Cardiac septum (tissue), 1 donor: ENCODE measurements at regions not wholly inside any gene's neighbourhood (a gene's known extent, or its start where the extent isn't known, plus 50 kb on each side); places are given as distances from the start of the nearest gene placed in this dataset.

Experiments used
- DNase-seq: peaks from one replicate; pipeline ENCODE4 v3.0.0-alpha.2; 2020; ENCODE audit warnings: low spot score
- intact Hi-C: fragments of 100-400 bp; cut with DNase I; formaldehyde crosslinking; loops from one replicate; pipeline ENCODE4 v1.14.0; 2022
- donor health status: DM: no; HTN: no; CAD: no.

DNA sequence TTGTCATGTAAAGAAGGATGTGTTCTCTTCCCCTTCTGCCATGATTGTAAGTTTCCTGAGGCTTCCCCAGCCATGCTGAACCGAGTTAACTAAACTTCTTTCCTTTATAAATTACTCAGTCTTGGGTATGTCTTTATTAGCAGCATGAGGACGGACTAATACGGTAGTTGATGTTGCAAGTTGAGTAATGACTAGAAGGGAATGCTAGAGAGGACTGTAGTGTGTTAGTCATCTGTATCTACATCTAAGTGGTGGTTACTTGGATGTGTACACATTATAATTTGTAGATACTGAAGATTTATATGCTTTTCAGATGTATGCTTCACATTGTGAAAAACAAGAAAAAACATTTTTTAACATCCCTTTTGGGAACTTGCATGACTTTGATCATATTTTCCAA, 244.6 kb downstream of the POLR1F start:
- intact Hi-C loops: no loop called here
- no peak for DNase-seq

DNA sequence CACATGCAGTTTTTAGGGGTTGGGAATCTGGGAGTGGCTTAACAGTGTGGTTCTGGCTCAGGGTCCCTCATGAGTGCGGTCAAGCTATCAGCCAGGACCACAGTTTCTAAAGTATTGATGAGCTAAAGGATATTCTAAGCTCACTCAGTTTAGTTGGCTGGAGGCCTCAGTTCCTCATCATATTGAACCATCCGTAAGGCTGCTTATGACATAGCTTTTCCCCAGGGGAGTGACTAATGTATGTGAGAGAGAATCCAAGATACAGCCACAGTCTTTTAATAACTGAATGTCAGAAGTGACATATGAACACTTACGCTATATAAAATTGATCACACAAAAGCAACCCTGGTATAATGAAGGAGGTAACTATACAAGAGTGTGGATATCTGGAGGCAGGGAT, 245.3 kb downstream of the POLR1F start:
- DNase-seq: no peak
- intact Hi-C loops: no loop called here

DNA sequence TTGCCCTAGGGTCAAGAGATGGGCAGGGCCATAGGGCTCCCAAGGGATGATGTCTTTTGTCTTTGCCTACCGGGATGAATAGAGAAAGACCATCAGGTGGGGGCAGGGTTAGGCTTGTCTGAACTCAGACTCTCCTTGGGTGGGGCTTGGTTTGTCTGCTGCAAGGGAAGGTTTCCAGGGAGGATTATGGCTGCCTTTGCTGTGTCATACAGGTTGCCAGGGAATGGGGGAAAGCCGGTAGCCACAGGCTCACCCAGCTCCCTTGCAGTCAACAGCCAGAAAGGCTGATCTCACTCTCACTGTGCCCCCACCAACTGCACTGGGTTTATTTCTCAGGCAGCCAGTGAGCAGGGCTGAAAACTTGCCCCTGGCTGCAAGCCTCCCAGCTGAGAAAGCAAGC, 253.2 kb downstream of the POLR1F start:
- intact Hi-C loops: no loop called here
- no peak for DNase-seq

DNA sequence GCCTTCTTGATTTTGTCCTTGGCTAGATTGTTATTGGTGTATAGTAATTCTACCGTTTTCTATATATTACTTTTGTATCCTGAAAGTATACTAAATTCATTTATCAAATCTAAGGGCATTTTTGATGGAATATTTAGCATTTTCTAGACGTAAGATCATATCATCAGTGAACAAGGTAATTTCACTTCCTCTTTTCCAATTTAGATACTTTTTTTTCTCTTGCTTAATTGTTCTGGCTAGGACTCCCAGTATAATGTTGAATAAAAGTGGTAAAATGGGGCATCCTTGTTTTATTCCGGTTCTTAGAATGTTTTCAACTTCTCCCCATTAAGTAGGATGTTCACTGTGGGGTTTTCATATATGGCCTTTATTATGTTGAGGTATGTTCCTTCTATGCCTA, 260.7 kb downstream of the POLR1F start:
- intact Hi-C loops: no loop called here
- no peak for DNase-seq

DNA sequence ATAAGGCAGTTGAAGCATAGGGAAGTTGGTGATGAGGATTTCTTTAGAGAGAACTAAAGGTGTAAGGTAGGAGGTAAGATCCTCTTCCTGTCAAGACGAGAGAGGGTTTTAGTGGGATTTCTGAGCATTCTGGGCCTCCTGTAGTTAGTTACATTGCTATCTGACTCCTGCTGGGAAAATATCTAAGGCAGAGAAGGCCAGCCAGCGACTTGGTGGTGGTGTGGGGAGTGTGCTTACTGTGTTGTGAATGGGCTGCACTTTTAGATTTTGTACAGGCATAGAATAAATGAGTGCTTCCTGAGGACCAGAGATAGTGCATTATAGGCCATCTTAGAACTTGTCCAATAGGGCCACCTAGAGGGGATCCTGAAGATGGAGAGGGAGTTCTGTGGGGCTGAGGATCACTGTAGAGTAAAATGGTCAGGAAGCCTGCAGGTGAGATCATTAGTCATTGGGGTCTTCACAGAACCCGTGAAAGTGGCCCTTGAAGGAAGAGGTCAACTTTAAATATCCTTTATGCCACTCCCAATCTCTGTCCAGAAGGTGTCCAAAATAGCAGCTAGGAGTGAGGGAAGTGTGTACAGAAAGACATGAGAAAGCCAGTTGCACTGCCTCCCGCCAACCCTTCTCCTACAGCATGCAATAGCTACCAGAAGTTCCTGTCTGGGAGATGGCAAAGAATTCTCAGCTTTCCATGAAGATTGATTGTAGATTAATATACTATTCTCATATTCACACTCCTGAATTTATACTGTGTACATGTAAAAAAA, 266.6 kb downstream of the POLR1F start:
- no peak for DNase-seq
- intact Hi-C loops: no loop called here

DNA sequence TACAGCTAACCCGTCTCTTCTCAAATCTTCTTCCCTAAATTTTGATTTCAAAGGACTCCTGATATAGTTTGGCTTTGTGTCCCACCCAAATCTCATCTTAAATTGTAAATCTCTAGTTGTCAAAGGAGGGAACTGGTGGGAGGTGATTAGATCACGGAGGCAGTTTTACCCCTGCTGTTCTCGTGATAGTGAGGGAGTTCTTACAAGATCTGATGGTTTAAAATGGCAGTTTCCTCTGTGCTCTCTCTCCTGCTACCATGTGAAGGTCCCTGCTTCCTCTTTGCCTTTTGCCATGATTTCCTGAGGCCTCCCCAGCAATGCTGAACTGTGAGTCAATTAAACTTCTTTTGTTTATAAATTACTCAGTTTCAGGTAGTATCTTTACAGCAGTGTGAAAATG, 269.3 kb downstream of the POLR1F start:
- intact Hi-C loops: no loop called here
- DNase-seq: no peak

DNA sequence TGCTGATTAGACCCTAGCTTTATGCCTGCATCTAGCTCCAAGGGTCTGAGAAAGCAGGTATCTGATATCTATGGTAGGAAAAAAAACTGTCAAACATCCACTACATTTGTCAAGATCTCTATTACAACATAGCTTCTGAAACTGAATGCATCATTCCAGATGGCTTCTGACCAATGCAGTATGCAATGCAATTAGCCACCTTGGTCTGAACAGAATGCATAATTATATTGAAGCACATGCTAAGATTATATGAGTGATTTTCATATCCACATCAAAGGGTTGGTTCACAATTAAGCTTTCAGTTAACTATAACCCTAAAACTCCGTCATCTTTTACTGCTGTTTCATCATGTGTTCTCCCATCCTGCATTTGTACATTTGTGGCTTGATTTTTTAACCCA, 271.4 kb downstream of the POLR1F start:
- no peak for DNase-seq
- intact Hi-C loops: no loop called here

DNA sequence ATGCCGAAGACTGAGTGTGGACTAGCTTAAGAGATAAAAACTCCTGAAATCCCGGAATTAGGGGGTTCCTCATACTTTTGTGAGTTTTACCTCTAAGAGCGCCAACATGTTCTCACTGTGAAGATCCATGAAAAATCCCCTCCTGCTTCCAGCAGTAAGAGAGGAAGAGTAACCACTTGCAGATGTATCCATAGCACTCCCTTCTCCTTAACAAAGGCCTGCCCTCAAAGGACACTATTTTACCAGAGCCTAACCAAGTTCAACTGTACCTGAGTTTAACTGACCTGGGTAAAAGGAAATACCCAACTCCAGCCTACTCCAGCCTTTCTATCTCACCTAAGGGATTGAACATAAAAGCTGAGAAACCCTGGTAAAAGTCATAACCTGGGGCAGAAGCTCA, 280.9 kb downstream of the POLR1F start:
- intact Hi-C loops: no loop called here
- no peak for DNase-seq

DNA sequence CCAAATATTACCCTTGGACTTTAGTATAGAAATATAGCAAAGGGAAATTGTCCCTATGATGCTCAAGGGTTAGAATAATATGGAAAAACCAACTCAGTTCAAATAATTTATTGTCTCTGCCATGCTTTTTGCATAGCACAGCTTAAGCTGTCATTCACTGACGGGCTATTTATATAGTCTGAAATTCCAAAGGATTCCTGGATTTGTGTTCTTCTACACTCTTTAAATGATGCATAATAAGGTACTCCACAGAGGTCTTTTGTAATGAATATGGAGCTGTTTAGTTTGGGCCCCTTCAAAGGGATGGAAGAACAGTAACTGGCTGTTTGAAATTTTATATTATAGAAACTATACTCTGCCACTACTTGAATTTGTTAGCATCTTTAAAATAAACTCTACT, 276.6 kb upstream of the FERD3L start:
- no peak for DNase-seq

DNA sequence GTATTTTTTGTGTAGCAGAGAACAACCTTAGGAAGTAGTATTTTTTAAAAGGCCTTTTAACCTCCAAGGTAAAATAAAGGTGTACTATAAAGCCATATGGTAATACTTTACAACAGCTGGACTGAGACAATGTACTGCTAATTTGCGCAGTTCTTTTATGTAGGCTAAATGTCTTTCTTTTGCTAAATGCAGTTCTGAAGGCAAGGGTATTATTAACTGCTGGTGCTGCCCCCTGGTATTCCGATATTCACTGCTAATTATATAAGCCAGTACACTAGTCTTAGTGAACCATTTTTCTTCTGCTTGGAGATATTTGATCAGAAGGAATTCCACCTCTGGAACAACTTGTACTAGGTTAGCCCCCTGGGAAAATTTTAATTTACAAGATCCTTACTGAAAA, 272.0 kb upstream of the FERD3L start:
- intact Hi-C loops: no loop called here

More for the DNA sequence above, 276.6 kb upstream of the FERD3L start:
- intact Hi-C loops: no loop called here

DNA sequence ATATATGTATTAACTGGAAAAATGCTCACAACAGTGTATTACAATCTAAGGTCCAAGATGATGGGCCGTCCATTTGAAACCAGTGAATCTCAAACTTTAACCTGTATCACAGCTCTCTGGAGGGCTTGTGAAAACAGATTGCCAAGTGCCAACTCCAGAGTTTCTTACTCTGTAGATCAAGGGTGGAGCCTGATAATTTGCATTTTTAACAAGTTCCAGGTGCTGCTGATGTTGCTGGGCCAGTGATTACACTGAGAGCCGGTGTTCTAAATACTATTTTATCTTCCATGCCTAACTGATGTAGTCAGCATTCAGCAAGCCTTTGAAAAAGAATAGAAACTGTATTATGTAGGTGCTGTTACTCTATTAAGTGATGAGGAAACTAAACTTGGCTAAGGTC, 269.9 kb upstream of the FERD3L start:
- DNase-seq: no peak
- intact Hi-C loops: no loop called here

More for the DNA sequence above, 272.0 kb upstream of the FERD3L start:
- DNase-seq: no peak

DNA sequence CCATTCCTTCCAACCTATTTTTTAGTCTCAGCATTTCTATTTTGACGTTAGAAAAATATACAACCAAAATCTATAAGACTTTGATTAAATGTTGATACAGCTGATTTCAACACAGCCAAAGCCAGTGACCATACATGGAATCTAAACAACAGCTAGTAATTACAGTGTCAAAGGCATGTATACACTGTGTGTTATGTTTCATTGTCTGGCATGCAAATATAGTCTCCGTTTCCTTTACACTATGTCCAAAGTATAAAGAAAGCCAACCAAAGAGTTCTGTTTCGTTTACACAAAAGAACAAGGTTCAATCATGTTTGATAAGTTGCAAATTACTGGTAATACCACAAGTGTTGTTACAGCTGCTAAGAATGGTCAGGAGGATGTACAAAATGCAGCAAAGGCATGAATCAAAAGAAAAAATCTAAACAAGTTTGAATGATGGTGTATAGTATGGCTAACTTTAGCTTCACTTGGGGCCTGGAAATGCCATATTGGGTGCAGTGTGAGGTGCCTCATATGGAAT, 268.3 kb upstream of the FERD3L start:
- intact Hi-C loops: no loop called here
- DNase-seq: no peak

DNA sequence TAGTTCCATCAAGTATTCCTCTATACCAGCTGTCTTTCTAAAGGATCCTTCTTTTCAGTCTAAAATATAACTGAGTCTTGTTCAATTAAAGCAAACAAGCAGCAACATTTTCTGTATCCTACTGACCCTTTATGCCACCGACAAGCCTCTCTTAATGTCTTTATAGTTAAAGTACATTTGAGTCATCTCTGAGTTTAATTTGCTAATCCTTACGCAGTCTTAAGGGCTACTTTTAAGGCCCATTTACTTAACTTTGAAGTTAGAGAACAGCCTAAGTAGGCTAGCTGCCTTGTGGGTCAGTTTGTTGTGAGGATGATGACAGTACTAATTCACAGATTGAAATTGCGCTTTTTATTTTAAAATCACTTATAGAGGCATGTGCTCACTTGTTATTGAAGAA, 265.5 kb upstream of the FERD3L start:
- intact Hi-C loops: no loop called here
- DNase-seq: no peak

DNA sequence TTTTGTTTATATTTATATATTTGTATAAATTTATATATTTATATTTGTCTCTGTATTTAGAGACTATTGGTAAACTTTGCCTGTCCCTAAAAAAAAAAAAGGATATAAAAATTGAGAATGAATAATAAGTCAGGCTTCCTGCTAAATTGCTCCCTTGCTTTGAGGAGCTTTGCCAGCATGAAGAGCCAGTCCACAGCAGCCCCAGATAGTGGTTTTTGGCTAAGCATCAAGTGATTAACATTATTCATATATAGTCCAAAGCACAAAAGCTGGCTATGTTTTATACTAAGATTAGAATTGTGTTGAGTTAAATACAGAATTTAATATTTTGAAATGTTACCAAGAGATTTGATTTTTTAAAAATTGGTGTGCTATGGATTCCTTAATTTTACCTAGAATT, 264.9 kb upstream of the FERD3L start:
- intact Hi-C loops: no loop called here
- DNase-seq: no peak

DNA sequence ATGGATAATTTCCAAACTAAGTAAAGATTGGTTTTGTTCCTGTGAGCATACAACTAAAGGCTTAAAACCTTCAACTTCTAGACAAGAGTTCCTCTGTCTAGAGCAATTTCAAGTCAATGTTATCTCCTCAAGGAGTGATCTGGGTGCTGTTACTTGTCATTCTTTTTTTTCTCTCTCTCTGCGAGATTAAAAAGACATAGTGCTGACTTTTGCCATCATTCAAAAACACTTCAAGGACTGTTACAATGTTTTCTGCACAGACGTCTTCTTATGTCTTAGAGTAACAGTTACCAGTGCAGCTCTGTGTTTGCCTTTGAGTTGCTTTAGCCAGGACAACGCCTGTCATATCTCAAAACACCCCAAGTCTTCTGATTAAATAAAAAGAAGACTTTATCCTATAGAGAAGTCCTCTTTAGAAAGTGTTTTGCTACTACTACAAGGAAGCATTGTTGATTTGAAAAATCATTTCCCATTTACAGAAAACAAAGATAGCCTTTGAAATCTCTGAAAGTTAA, 263.5 kb upstream of the FERD3L start:
- no peak for DNase-seq
- intact Hi-C loops: no loop called here

DNA sequence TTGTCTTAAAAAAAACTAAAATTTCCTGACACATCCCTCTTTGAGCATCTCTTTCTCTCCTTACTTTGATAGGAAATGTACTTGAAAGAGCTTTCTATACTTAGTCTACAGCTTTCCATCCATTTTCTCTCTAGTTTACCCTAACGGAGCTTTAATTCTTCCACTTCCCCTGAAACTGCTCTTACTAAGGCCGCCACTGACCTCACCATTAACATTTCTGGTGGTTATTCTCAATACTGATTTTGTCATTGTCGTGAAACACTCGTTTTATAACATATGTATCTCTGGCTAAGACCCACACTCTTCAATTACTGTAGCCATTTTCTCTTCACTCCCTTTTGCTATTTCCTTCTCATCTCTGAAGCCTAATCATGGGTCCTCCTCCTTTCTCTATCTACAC, 262.0 kb upstream of the FERD3L start:
- intact Hi-C loops: no loop called here
- DNase-seq: no peak

DNA sequence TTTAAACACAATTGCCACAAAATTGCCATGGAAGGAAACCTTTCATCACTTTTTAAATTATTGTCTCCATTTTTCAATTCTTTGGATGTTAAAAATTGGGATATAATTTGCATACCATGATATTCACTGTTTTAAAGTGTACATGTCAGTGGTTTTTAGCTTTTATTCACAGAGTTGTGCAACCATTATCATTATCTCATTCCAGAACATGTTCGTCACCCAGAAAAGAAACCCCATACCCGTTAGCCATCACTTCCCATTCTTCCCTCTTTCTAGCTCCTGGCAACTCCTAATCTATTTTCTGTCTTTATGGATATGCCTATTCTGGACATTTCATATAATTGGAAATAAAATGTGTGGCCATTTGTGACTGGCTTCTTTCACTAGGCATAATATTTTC, 260.3 kb upstream of the FERD3L start:
- DNase-seq: no peak
- intact Hi-C loops: no loop called here

DNA sequence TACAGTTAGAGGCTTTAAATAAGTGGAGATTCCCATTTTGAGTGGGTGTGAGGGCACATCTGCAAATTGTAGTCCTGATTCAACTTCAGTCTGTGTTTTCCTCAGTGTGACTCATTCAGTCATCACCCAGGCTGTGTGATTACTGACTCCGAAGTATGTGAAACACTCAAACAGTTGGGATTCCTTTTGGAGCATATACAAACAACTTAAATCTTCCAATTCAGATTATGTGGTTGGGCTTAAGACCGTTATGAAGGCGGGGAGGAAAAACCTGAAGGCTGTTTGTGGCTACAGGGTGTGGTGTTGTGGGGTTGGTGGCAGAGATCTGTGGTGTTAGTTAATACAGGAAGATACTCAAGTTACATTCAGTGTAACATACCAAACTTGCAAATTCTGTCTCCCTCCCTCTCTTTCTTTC, 259.7 kb upstream of the FERD3L start:
- intact Hi-C loops: no loop called here
- no peak for DNase-seq

DNA sequence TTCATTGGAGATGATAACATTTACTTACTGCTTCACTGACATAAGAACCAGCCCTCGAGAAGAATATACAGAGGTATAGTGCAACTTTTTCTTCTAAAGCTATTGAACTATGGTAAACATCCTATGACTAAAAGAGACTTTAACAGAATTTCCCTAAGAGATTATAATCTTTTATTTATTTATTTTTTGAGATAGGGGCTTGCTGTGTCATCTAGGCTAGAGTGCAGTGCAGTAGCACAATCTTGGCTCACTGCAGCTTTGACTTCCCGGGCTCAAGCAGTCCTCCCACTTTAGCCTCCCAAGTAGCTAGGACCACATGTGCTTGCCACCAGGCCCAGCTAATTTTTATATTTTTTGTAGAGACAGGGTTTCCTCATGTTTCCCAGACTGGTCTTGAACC, 258.5 kb upstream of the FERD3L start:
- DNase-seq: no peak
- intact Hi-C loops: no loop called here

DNA sequence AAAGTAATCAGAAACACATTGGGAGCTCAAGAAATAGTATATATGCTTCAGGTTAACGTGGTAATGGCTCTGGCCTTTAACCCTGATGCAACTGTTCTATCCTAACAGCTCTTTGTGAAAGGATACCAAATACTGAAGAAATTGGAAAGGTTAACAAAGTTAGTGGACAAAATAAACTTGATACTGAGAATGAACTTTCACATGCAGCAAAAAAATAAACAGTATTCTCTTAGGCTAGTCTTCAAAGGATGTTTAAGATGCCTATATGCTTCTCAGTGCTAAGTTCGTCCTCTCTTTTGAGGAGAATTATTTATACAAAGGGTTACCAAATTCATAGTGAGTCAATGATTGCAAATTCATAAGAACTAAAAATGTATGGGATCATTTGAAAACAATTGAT, 256.2 kb upstream of the FERD3L start:
- intact Hi-C loops: no loop called here
- no peak for DNase-seq

DNA sequence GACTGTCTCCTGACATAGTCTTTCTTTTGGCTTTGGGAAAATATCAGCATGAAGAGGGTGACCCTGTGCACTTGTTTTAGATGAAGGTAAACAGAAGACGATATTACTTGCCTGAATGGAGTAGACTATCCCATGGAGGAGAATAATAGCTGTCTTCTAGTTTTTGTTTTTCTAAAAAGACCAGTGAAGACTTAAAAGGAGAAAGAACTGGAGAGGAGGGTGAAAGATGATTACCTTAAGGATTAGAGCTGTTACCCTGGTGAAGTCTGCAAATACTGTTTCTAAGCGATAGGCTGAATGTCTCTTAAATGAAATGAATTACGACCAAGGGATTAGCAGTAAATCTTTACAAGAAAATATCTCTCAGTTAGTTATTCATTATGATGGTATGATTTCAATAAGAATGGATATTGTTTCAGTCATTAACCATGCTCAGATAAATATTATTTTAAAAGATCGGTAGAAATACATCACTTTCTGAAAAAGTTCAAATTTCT, 255.6 kb upstream of the FERD3L start:
- no peak for DNase-seq
- intact Hi-C loops: no loop called here
